GM12874 (cell line): ENCODE measurements at regions not wholly inside any gene's neighbourhood (a gene's known extent, or its start where the extent isn't known, plus 50 kb on each side); places are given as distances from the start of the nearest gene placed in this dataset.

ENCODE experiments used
- TF ChIP-seq, protein P1 (sequence below): IDR thresholded peaks from 2 replicates; pipeline ENCODE4 v1.5.1; 2011; ENCODE audit warnings: low read depth, mild to moderate bottlenecking, control low read depth, low read length, moderate library complexity; ENCODE audit not compliant: insufficient read depth

DNA sequence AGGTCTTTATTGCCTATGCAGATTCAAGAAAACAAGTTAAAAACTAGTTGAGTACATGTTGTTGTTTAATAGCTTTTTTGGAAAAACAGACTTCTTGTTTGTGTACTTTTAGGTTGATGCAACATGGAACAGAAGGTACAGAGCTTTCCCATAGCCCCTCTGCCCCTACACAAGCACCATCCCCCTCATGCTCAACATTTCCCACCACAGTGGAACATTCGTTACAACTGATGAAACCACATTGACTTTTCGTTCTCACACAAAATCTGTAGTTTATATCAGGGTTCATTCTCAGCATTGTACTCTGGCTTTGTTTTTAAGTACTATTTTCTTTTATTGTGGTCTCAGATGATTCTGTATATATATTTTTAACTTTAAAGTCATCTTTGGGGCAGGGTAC, 1054.6 kb downstream of the NTRK3 start:
- TF ChIP-seq, protein P1, sequence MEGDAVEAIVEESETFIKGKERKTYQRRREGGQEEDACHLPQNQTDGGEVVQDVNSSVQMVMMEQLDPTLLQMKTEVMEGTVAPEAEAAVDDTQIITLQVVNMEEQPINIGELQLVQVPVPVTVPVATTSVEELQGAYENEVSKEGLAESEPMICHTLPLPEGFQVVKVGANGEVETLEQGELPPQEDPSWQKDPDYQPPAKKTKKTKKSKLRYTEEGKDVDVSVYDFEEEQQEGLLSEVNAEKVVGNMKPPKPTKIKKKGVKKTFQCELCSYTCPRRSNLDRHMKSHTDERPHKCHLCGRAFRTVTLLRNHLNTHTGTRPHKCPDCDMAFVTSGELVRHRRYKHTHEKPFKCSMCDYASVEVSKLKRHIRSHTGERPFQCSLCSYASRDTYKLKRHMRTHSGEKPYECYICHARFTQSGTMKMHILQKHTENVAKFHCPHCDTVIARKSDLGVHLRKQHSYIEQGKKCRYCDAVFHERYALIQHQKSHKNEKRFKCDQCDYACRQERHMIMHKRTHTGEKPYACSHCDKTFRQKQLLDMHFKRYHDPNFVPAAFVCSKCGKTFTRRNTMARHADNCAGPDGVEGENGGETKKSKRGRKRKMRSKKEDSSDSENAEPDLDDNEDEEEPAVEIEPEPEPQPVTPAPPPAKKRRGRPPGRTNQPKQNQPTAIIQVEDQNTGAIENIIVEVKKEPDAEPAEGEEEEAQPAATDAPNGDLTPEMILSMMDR, result no peak

DNA sequence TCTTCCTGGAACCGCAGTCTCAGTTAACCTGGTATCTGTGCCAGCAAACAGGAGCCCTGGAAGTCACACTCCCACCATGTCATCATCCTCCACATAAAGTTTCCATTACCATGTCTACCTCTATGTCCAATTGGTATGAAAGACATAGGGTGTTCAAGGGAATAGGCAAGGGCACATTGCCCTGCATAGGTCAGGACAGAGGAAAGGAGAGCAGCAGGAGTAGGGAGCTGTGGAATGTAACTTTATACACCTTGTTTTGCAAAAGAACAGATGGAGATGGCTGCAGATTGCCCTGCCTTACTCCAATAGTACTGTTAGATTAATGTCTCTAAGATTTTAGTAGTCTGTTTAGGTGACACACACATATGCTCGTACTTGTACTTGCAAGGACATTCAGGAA, 1056.4 kb downstream of the NTRK3 start:
- TF ChIP-seq, protein P1, result no peak

DNA sequence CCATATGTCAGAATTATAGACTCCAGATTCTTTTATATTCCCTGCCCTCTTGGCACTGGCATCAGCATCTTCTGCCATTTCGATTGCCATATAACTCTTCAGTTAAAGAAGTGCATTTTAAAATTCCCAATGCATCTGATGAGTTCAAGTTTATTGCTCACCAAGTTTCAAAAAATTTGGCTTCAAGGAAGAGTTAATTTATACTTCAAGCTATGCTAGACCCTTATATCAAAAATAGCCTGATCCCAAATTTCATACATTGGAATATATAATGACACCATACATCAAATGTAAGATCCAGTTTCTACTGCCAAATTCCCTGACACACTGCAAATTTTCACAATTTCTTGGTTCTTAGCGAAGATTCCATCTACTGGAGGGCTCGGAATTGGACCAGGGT, 1058.6 kb downstream of the NTRK3 start:
- TF ChIP-seq, protein P1, result no peak

DNA sequence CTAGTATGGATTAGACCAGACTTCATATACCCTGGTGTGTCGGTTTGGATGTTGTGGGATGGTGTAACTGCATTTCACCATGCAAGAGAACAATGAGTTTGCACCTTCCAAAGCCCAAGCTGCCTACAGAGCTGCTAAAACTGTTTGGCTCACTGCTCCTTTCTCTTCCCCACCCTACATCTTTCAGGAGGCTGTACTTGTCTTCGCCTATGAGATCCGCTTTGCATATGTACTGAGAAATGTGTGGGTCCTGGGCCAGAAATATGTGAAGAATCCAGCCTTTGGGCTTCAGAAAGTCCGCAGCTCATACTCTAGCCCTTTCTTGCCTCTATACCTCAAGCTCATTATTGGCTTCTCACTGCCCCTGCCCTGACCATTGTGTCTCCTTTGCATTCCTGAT, 1060.0 kb downstream of the NTRK3 start:
- TF ChIP-seq, protein P1, result no peak

DNA sequence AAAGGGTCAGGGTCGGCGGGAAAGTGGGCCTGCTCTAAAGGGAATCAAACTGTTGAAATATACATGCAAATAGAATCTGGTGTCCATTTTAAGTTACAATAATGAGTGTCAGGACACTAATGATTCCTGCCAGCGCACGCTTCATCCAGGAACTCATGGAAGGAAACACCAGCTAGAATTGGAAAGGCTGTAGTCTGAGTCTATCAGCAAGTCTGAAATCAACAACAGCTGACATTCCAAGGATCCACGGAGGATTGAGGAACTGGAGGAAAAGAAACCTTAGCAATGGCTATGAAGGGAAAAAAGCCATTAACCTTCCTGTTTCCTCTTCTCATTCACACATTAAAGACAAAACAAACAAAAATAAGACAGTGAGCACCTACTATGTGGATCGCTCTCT, 1063.1 kb downstream of the NTRK3 start:
- TF ChIP-seq, protein P1, result no peak

DNA sequence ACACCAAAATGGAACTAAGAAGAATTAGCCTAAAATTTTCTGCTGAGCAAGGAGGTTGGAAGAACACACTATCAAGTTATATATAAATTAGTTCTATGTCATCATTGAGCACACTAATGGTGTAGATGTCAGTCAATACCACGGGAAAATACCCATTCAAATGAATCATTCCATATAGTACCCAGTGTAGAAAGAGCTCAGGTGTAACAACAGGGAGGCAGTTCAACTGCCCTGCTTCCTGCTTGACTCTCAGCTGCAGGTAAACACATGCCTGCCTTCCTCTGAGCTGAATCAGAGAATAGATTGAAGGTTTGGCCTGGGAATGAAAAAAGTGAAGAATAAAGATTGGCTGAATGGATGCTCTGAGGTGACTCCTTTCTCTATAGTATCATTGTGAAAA, 1088.0 kb downstream of the AGBL1 start:
- TF ChIP-seq, protein P1, result no peak

DNA sequence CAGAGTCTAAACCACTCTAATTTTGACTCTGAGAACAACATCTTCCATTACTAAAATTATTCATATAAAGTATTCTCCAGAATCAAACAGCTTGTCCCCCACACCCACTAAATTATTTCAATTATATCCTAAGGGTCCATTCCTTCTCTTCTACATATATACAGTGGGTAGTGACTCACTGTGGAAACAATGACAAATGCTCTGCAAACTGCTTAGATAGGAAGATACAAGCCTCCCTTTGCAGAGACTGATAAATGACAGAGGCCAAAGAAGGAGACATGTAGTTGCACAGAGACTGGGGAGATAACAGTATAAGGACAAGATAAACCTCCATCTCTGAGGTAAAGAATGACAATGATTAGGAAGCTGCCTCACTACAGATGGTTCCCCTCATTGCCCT, 1087.4 kb downstream of the AGBL1 start:
- TF ChIP-seq, protein P1, result no peak

DNA sequence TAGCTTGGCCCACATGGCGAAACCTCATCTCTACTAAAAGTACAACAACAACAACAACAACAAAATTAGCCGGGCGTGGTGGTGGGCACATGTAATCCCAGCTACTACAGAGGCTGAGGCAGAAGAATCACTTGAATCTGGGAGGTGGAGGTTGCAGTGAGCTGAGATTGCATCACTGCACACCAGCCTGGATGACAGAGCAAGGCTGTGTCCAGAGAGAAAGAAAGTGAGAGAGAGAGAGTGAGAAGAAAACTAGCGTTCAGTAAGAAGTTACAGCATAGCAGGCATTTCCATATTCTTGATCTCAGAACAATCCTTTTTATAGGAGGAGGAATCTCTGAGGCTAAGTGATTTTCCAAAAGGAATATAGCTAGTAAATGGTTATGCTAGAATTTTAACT, 1076.1 kb downstream of the AGBL1 start:
- TF ChIP-seq, protein P1, result no peak
